SW 1271 (cell line): ENCODE measurements at regions not wholly inside any gene's neighbourhood (a gene's known extent, or its start where the extent isn't known, plus 50 kb on each side); places are given as distances from the start of the nearest gene placed in this dataset.
"Not testable (repeated sequence)": the region's sequence is repeated elsewhere in the genome, so short reads cannot be mapped to it uniquely, and the experiment has no call there.

Experiments used
- DNase-seq, 2 experiments: peaks; one replicate each; lab custom pipeline; 2025; lab: John Stamatoyannopoulos, UW

- no peak for DNase-seq
Measured at GRCh38 chr5:162796507-162796906, 640.9 kb upstream of the CCNG1 start.

DNA sequence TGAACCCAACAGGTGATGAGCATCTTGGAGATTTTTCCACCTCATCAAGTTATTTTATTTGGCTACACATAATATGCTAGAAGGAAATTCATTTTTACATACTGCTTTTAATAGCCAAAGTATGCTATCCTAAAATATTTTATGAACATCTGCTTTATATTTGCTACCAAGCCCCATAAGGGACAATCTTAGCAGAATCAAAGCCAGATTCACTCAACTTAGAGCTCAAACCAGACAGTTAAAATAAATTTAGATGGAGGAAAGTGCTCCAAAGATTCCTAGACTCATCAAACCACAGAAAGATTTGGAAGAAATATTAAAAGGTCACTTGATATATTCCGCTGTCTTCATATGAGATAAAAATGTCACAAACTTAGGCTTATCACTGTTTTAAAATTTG lies 637.1 kb upstream of the CCNG1 start:
- no peak for DNase-seq

DNA sequence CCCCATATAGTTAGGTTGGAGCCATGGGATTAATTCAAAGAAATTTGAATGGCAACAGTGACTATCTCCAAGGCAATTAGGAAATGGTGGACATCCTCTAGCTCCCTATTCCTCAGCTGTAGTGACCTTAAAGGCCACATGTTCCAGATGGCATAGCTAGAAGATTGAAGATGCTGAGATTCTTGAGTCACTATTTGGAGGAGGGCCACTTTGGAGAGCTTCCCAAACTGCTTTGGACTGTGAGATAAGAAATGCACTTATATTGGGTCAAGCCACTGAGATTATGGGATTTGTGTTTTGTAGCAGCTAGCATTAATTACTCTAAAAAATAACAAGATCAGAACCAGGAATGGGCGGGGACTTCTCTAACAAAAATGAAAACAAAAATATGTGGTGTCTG lies 636.2 kb upstream of the CCNG1 start:
- no peak for DNase-seq

GRCh38 chr5:162806195-162806594 lies 631.2 kb upstream of the CCNG1 start:
- no peak for DNase-seq

- no peak for DNase-seq
Measured at GRCh38 chr5:162811071-162811470, 626.3 kb upstream of the CCNG1 start.

DNA sequence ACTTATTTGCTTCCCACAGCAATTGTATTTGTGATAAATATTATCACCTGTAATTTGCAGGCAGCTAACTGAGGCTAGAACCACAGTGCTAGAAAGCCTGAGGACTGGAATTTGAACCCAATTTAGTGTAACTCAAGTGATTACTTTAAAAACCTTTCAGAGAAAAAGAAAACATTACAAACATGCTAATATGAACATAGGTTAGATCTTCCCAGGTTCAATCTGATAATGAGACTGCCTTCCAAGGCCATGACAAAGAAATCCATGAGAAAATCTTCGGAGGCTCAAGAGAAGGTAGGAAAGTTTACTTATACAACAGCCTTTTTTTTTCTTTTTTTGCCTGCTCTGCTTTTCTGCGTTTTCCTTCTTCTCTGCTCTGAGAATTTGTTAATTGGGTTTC lies 620.6 kb upstream of the CCNG1 start:
- DNase-seq = no peak

DNA sequence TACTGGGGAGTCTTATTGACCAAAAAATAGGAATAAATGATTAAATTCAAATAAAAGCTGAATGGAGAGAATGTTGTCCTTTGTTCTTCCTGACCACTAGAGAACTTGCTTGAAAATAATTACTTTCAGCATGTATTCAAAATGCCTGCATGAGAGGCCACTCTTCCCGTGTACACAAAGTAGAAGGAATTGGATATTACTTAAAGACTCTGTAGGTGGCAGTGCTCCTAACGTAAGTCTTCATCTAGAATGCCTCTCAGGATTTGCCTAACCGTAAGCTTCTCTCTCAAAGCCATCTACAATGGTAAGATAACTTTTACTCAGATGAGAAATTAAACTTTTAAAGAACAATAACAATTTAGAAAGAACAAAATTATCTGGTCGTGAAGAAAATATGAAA lies 620.0 kb upstream of the CCNG1 start:
- no peak for DNase-seq

GRCh38 chr5:162821664-162822063 lies 615.7 kb upstream of the CCNG1 start:
- not testable (repeated sequence) for DNase-seq

GRCh38 chr5:162824360-162824759 lies 613.0 kb upstream of the CCNG1 start:
- no peak for DNase-seq

DNA sequence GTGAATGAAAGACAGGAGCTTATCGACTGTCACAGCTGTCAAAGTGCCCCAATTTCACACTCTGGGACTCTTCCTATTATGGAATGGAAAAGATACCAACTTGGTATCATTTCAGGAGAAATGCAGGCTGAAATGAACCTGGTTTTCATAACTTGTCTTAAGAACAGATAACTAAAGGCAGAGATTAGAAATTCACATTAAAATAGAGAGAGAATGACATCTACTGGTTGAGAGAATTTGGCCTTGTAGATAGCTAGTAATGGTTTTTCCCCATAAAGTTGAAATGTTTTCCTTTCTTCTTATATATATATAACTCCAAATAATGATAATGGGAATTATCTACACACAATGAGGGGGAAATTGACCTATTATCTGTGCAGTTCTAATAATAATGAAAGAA lies 600.2 kb upstream of the CCNG1 start:
- no peak for DNase-seq

GRCh38 chr5:162842727-162843126 lies 594.7 kb upstream of the CCNG1 start:
- DNase-seq = no peak

- DNase-seq = no peak
Measured at GRCh38 chr5:162852134-162852533, 585.3 kb upstream of the CCNG1 start.

DNA sequence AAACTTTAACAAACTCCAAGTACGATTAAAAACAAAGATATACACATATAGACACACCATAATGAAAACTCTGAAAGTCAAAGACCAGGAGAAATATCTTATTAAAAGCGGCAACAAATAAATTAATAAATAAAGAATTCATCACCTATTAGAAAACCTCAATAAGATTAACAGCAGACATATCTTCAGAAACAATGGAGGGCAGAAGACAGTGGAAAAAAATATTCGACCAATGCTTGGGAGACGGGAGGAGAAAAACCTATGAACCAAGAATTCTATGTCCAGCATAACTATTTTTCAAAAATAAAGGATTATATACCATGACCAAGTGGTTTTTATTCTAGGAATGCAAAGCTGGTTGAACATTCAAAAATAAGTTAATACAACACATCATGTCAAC lies 578.6 kb upstream of the CCNG1 start:
- no peak for DNase-seq

GRCh38 chr5:162870966-162871365 lies 566.4 kb upstream of the CCNG1 start:
- no peak for DNase-seq

DNA sequence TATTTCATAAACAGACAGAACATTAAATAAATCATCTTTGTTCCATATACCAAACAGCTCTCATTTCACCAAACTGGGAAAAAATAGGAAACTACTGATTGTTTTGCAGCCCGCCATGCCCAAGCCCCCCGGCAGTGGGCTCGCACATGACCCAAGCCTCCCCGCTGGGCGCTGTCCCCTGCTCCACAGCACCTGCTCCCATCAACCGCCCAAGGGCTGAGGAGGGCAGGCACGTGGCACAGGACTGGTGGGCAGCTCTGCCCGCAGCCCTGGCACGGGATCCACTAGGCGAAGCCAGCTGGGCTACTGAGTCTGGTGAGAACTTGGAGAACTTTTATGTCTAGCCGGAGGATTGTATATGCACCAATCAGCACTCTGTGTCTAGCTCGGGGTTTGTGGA lies 554.8 kb upstream of the CCNG1 start:
- DNase-seq = no peak

DNA sequence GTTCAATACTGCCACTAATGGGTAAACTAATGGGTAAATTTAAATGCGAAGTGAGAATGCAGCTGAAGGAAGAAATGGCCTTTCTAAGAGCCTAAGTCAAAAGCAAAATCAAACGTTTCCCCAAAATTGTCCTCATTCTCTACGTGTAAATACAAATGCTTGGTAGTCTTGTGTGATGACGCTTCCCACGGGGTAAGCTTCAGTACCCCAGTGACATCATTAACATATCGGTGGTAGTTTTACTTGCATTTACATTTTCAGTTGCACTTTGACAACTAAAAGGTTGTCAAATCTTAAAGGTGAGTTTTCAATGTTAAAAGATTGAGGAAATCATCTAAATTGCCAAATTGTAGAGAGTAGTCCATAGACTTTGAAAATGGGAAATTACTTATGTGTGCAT lies 550.7 kb upstream of the CCNG1 start:
- DNase-seq = no peak

GRCh38 chr5:162888268-162888667 lies 549.1 kb upstream of the CCNG1 start:
- DNase-seq = no peak

DNA sequence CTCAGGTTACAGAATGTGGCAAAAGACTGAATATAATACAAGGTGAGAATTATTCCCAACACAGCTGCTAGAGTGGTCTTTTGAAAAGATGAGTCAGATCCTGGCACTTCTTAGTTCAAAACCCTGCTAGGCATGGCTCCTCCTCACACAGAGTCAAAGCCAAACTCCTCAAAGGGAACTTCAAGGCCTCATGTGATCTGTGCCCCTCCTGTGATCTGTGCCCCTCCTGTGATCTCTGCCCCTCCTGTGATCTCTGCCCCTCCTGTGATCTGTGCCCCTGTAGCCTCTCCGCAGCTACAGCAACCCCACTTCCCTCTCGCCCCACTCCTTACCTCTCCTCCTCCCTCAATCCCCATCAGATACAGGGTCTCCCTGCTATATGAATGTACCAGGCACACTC lies 525.5 kb upstream of the CCNG1 start:
- DNase-seq = no peak

DNA sequence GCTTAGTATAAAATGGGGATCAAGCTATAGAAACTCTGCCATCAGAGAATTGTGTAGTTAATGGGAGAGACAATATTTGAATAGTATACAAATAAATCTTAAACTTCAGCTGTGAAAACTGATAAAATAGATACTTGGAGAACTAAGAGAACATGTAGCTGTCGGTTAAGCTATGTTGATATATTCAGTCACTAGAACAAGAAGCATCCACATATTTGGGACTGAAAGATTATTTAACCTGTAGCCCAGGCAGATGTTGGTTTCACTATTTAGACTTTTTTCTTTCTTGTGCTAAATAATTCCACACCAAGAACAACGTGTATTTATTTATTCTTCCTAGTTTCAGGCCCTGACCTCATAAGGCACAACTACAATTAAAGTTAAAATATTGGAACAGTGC lies 521.0 kb upstream of the CCNG1 start:
- no peak for DNase-seq

GRCh38 chr5:162929104-162929503 lies 508.3 kb upstream of the CCNG1 start:
- no peak for DNase-seq

DNA sequence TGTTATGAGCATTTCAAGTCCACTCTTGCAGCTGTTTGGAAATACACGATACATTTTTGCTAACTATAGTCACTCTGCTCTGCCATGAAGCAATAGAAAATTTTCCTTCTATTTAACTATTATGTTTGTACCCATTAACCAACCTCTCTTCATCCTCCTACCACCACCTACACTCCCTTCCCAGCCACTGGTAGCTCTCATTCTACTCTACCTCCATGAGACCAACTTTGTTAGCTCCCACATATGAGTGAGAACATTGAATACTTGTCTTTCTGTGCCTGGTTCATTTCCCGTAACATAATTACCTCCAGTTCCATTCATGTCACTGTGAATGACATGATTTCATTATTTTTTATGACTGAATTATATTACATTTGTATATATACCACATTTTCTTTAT lies 505.9 kb upstream of the CCNG1 start:
- no peak for DNase-seq

DNA sequence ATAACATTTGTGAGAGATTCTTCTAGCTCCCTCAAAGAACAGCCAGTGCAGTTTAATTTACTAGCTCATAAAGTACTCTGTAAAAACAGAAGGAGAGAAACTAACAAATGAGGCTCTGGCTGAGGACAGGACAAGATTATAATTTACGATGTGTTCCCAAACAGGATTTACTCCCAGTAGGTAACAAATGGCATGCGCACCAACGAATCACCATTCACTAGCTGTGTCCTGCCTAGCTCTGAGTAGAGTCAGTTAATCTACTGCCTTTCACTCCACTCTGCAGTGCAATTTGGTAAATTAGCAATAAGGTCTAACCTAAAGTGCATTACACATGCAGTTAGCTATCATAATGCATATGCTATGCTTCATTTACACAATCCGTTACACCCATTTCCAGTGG lies 497.4 kb upstream of the CCNG1 start:
- DNase-seq = no peak

- no peak for DNase-seq
Measured at GRCh38 chr5:162948677-162949076, 488.7 kb upstream of the CCNG1 start.

DNA sequence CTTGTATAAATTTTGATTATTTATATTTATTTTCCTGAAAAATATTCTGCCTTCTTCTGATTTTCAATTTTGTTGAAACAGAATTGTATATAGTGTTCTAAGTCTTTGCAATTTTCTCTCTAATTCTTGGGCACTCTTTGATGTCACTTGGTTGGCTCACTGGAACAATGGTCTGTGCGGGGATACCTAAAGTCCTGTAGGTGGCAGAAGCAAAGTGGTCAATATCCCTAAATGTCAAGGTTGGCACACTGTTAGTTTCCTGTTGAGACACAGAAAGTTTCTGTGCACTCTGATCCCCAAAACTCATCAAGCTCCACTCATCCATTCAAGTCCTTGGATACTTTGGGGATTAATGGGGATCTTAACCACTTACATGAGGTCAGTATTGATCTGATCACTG lies 480.8 kb upstream of the CCNG1 start:
- DNase-seq = no peak

- not testable (repeated sequence) for DNase-seq
Measured at GRCh38 chr5:162964144-162964543, 473.3 kb upstream of the CCNG1 start.
